ENCODE measurements at regions not wholly inside any gene's neighbourhood (a gene's known extent, or its start where the extent isn't known, plus 50 kb on each side); places are given as distances from the start of the nearest gene placed in this dataset.

GRCh38 chr9:91483189-91483691 lies 59.6 kb upstream of the NFIL3 start:
- TF ChIP-seq CTCF (IDR thresholded peaks at IDR 0.05; ENCODE audit: low read depth, low read length, missing input control) = no peak
- no peak for TF ChIP-seq FOXA1 (IDR thresholded peaks at IDR 0.05)
